ENCODE measurements at regions not wholly inside any gene's neighbourhood (a gene's known extent, or its start where the extent isn't known, plus 50 kb on each side); places are given as distances from the start of the nearest gene placed in this dataset.
A peak's percentile ranks its signal among the peaks of the same experiment; 100 is the strongest.

- peaks cover 44 to 49% of the 10 kb centered on the region in 2 experiments for H3K4me1 Mint-ChIP-seq
- H3K23ac ChIP-seq (ENCODE audit: insufficient read length, low read depth, low read length) = no peak overlapping the region
- H3K9me3 ChIP-seq (ENCODE audit: control insufficient read depth, low read depth, low read length) = no peaks in the 10 kb centered on the region
- H2AFZ ChIP-seq (ENCODE audit: low read length) = no peak overlapping the region
- no peak overlapping the region for H2BK120ac ChIP-seq (ENCODE audit: low read depth, low read length, poor library complexity, severe bottlenecking)
- no peaks in the 10 kb centered on the region for H3K79me1 ChIP-seq (ENCODE audit: insufficient read depth, low read depth, low read length, poor library complexity, severe bottlenecking)
- no peak overlapping the region for H2BK20ac ChIP-seq (ENCODE audit: low read depth, low read length, poor library complexity, severe bottlenecking)
- peaks cover 5 to 11% (median 10%) of the 10 kb centered on the region in 3 experiments; a peak in 6 of 7 replicates for H3K36me3 Mint-ChIP-seq (ENCODE audit: insufficient read depth in 1 of 3, low read depth in 3 of 3)
- H3K79me2 ChIP-seq (ENCODE audit: insufficient read depth, low read length) = no peaks in the 10 kb centered on the region
- no peaks in the 10 kb centered on the region for H4K20me1 ChIP-seq (ENCODE audit: control insufficient read depth, insufficient read depth, insufficient read length)
- H2AK5ac ChIP-seq (ENCODE audit: insufficient read length, low read length) = no peak overlapping the region
- H2BK5ac ChIP-seq (ENCODE audit: insufficient read length, low read length) = no peak overlapping the region
- peak overlapping the region; percentile 3 for H3K4me2 ChIP-seq (ENCODE audit: insufficient read depth, insufficient read length, low read length)
- peaks cover 22% of the 10 kb centered on the region for H3K27me3 Mint-ChIP-seq (ENCODE audit: low read depth)
- H2BK12ac ChIP-seq (ENCODE audit: insufficient read length, low read depth, low read length) = no peak overlapping the region
- peak; percentile 94 for DNase-seq
- no peak overlapping the region for H4K91ac ChIP-seq (ENCODE audit: insufficient read length, low read depth, low read length)
- no peaks in the 10 kb centered on the region; the same call in 1 of the 2 replicates for H3K27me3 ChIP-seq (ENCODE audit: insufficient read depth, low read length)
- peaks cover 7% of the 10 kb centered on the region for H3K23me2 ChIP-seq (ENCODE audit: insufficient read length, low read depth, low read length, poor library complexity, severe bottlenecking)
- H3K18ac ChIP-seq (ENCODE audit: insufficient read length, low read depth, low read length) = peak overlapping the region; percentile 31
- H4K8ac ChIP-seq (replicated peaks; ENCODE audit: insufficient read length, low read depth, low read length) = no peak overlapping the region
- no peak for TF ChIP-seq CTCF (conservative IDR thresholded peaks at IDR 0.05)
- peak overlapping the region; percentile 12 for H3K27ac ChIP-seq (ENCODE audit: insufficient read length, low read depth, low read length)
- peak overlapping the region; percentile 14; the same call in 1 of the 2 replicates for H3K14ac ChIP-seq (ENCODE audit: insufficient read depth, low read length)
- H3K9me3 Mint-ChIP-seq = peaks cover 7 to 8% of the 10 kb centered on the region in 2 experiments
- no peak overlapping the region for H3K4ac ChIP-seq (ENCODE audit: low read depth, low read length)
- H3T11ph ChIP-seq (ENCODE audit: low read length) = no peak overlapping the region
- H2BK15ac ChIP-seq (ENCODE audit: low read depth, low read length) = no peak overlapping the region; the same call in 1 of the 2 replicates
- H4K5ac ChIP-seq (ENCODE audit: insufficient read length, low read depth, low read length) = no peak overlapping the region
- H3K4me3 Mint-ChIP-seq = peak overlapping the region in 1 of 2 experiments; percentile 45; a peak in 4 of 5 replicates
- H3K4me1 ChIP-seq (ENCODE audit: insufficient read depth, low read length) = peaks cover 2% of the 10 kb centered on the region; the same call in 1 of the 2 replicates
- H3K56ac ChIP-seq (ENCODE audit: insufficient read length, low read depth, low read length) = no peak overlapping the region
- H3K27ac Mint-ChIP-seq = peak overlapping the region in 2 of 3 experiments; percentile 89 to 92; a peak in 4 of 7 replicates
- no CpG with 5 or more reads among the region's 14 CpGs for WGBS (ENCODE audit: extremely low coverage, insufficient read length, low lambda C conversion rate)
- H3K9ac ChIP-seq (ENCODE audit: extremely low read depth, insufficient read length, low read length) = no peak overlapping the region
Measured at GRCh38 chr6:44000164-44000842, 126.9 kb downstream of the MRPL14 start.
